ENCODE measurements at regions not wholly inside any gene's neighbourhood (a gene's known extent, or its start where the extent isn't known, plus 50 kb on each side); places are given as distances from the start of the nearest gene placed in this dataset.

- H3K27me3 ChIP-seq (ENCODE audit: insufficient read depth, low read length), result no peaks in the 10 kb centered on the region
- H3K4me3 Mint-ChIP-seq (ENCODE audit: unreplicated experiment), result no peak overlapping the region
- peaks cover 31% of the 10 kb centered on the region for H3K4me1 ChIP-seq (ENCODE audit: insufficient read depth, low read length)
- H3K4me1 Mint-ChIP-seq (ENCODE audit: low read depth, unreplicated experiment), result peaks cover 28% of the 10 kb centered on the region
- H3K4me3 ChIP-seq (ENCODE audit: insufficient read depth, low read depth, low read length), result peak overlapping the region; percentile 59
- H3K79me2 ChIP-seq (ENCODE audit: insufficient read depth, low read length), result no peaks in the 10 kb centered on the region
- H3K27ac Mint-ChIP-seq (ENCODE audit: unreplicated experiment), result no peak overlapping the region
- H3K9me3 Mint-ChIP-seq (ENCODE audit: unreplicated experiment), result peaks cover 9% of the 10 kb centered on the region
- no peaks in the 10 kb centered on the region for H3K36me3 Mint-ChIP-seq (ENCODE audit: low read depth, unreplicated experiment)
- no peaks in the 10 kb centered on the region for H3K9me3 ChIP-seq (ENCODE audit: insufficient read depth, low read depth, low read length)
- DNase-seq (ENCODE audit: low read depth), result no peak
- peak overlapping the region; percentile 86 for H3K9ac ChIP-seq (ENCODE audit: low read length)
- no peak for FAIRE-seq
- no peaks in the 10 kb centered on the region for H3K36me3 ChIP-seq (ENCODE audit: insufficient read depth, low read length)
- H2AFZ ChIP-seq (ENCODE audit: low read depth, low read length), result no peak overlapping the region
- no peak overlapping the region for H3K27ac ChIP-seq (ENCODE audit: low read depth, low read length)
- no peak for TF ChIP-seq EZH2 (IDR thresholded peaks at IDR 0.05; ENCODE audit: insufficient read depth, low read length)
- no peak for TF ChIP-seq CTCF (IDR thresholded peaks at IDR 0.05; ENCODE audit: insufficient read depth, low read depth, low read length)
- H3K4me2 ChIP-seq (ENCODE audit: low read length), result peak overlapping the region; percentile 98
- H3K27me3 Mint-ChIP-seq (ENCODE audit: low read depth, unreplicated experiment), result peaks cover 50% of the 10 kb centered on the region
- H4K20me1 ChIP-seq (ENCODE audit: insufficient read depth, low read length), result no peaks in the 10 kb centered on the region
These were observed 160.8 kb downstream of the TBXT start for GRCh38 chr6:166006900-166007301.

- peaks cover 10% of the 10 kb centered on the region for H3K9me3 Mint-ChIP-seq (ENCODE audit: unreplicated experiment)
- no peaks in the 10 kb centered on the region for H3K79me2 ChIP-seq (ENCODE audit: insufficient read depth, low read length)
- peak overlapping the region; percentile 86 for H2AFZ ChIP-seq (ENCODE audit: low read depth, low read length)
- H3K27ac Mint-ChIP-seq (ENCODE audit: unreplicated experiment), result peak overlapping the region; percentile 62
- peaks cover 28% of the 10 kb centered on the region for H3K4me1 Mint-ChIP-seq (ENCODE audit: low read depth, unreplicated experiment)
- no peak for TF ChIP-seq CTCF (IDR thresholded peaks at IDR 0.05; ENCODE audit: insufficient read depth, low read depth, low read length)
- TF ChIP-seq EZH2 (IDR thresholded peaks at IDR 0.05; ENCODE audit: insufficient read depth, low read length), result no peak
- DNase-seq (ENCODE audit: low read depth) (peak; percentile 87), FAIRE-seq (peak; percentile 17)
- no peak overlapping the region for H3K4me3 Mint-ChIP-seq (ENCODE audit: unreplicated experiment)
- no peaks in the 10 kb centered on the region for H4K20me1 ChIP-seq (ENCODE audit: insufficient read depth, low read length)
- peaks cover 53% of the 10 kb centered on the region for H3K27me3 Mint-ChIP-seq (ENCODE audit: low read depth, unreplicated experiment)
- H3K4me2 ChIP-seq (ENCODE audit: low read length), result peak overlapping the region; percentile 98
- H3K4me3 ChIP-seq (ENCODE audit: insufficient read depth, low read depth, low read length), result peak overlapping the region; percentile 59
- H3K27ac ChIP-seq (ENCODE audit: low read depth, low read length), result peak overlapping the region; percentile 81
- H3K9me3 ChIP-seq (ENCODE audit: insufficient read depth, low read depth, low read length), result no peaks in the 10 kb centered on the region
- peak overlapping the region; percentile 86 for H3K9ac ChIP-seq (ENCODE audit: low read length)
- no peaks in the 10 kb centered on the region for H3K27me3 ChIP-seq (ENCODE audit: insufficient read depth, low read length)
- peaks cover 31% of the 10 kb centered on the region for H3K4me1 ChIP-seq (ENCODE audit: insufficient read depth, low read length)
- H3K36me3 ChIP-seq (ENCODE audit: insufficient read depth, low read length), result no peaks in the 10 kb centered on the region
- H3K36me3 Mint-ChIP-seq (ENCODE audit: low read depth, unreplicated experiment), result no peaks in the 10 kb centered on the region
These were observed 161.4 kb downstream of the TBXT start for GRCh38 chr6:166005944-166006899.
